ENCODE measurements at regions not wholly inside any gene's neighbourhood (a gene's known extent, or its start where the extent isn't known, plus 50 kb on each side); places are given as distances from the start of the nearest gene placed in this dataset.
"Not testable (repeated sequence)": the region's sequence is repeated elsewhere in the genome, so short reads cannot be mapped to it uniquely, and the experiment has no call there.

DNA sequence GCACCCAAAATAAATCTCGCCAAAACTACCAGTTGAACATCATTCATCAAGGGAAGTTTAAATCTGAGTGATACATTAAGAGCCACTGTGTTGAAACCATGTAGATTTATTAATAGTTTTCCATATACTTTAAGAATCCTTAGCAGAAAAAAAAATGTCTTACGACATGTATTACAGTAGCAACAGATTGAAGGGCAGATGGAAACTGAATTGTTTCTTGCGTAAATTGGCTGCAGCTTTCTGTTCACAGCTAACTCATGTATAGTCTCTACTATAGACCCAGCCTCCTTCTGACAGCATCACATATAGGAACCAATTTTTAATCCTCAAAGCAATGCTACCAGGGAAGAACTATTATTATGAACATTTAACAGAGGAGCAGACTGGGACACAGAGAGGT is 195.2 kb upstream of the PUDP start:
- H3K27ac ChIP-seq (ENCODE audit: extremely low read length, insufficient read depth, low read length) = no peak overlapping the region
- no peaks in the 10 kb centered on the region for H3K9me3 ChIP-seq (ENCODE audit: low read length)
- no peak overlapping the region for H2AFZ ChIP-seq (ENCODE audit: low read length)
- no peaks in the 10 kb centered on the region for H3K36me3 ChIP-seq (replicated peaks in 1 of 2; ENCODE audit: control insufficient read depth in 1 of 2, insufficient read depth in 2 of 2, low read length in 2 of 2)
- intact Hi-C loops (cut with micrococcal nuclease; ENCODE audit: unreplicated experiment) = no loop called here
- POLR2A ChIA-PET = no interaction called here
- H4K20me1 ChIP-seq (ENCODE audit: insufficient read depth, low read length) = no peaks in the 10 kb centered on the region
- WGBS (ENCODE audit: low lambda C conversion rate) = 94% methylated on average over 3 of the region's 3 CpGs
- TF ChIP-seq, protein P1, sequence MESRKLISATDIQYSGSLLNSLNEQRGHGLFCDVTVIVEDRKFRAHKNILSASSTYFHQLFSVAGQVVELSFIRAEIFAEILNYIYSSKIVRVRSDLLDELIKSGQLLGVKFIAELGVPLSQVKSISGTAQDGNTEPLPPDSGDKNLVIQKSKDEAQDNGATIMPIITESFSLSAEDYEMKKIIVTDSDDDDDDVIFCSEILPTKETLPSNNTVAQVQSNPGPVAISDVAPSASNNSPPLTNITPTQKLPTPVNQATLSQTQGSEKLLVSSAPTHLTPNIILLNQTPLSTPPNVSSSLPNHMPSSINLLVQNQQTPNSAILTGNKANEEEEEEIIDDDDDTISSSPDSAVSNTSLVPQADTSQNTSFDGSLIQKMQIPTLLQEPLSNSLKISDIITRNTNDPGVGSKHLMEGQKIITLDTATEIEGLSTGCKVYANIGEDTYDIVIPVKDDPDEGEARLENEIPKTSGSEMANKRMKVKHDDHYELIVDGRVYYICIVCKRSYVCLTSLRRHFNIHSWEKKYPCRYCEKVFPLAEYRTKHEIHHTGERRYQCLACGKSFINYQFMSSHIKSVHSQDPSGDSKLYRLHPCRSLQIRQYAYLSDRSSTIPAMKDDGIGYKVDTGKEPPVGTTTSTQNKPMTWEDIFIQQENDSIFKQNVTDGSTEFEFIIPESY (CRISPR knock-in tag; IDR thresholded peaks at IDR 0.05) = no peak
- no peak for TF ChIP-seq MTF1 (CRISPR knock-in tag; IDR thresholded peaks at IDR 0.05)
- TF ChIP-seq HNRNPK (IDR thresholded peaks at IDR 0.05; ENCODE audit: low read depth, low read length, poor library complexity, severe bottlenecking) = no peak
- no peak for TF ChIP-seq ZNF766 (CRISPR knock-in tag; IDR thresholded peaks at IDR 0.05; ENCODE audit: borderline replicate concordance)
- TF ChIP-seq NR2C2 (CRISPR knock-in tag; IDR thresholded peaks at IDR 0.05; ENCODE audit: borderline replicate concordance) = no peak
- TF ChIP-seq HNRNPL (IDR thresholded peaks at IDR 0.05; ENCODE audit: low read depth, low read length) = no peak
- DNase-seq (ENCODE audit: low spot score) = no peak
- no peak overlapping the region for H3K4me2 ChIP-seq (ENCODE audit: low read depth, low read length)
- FAIRE-seq = no peak
- in situ Hi-C loops (cut with HindIII; ENCODE audit: extremely low pct_ligation_motif_present, low pct_unique_long_range_greater_than_20kb) = no loop called here
- H3K4me3 ChIP-seq (replicated peaks in 1 of 3; ENCODE audit: insufficient read depth in 1 of 3, low read depth in 2 of 3, low read length in 3 of 3) = no peak overlapping the region
- H3K27me3 ChIP-seq (ENCODE audit: control insufficient read depth in 1 of 2, insufficient read depth in 2 of 2, low read length in 2 of 2) = no peaks in the 10 kb centered on the region
- H3K79me2 ChIP-seq (ENCODE audit: insufficient read depth, low read length) = no peaks in the 10 kb centered on the region
- CTCF ChIA-PET (ENCODE audit: low intra/inter-chr PET ratio, low total read pairs) = no interaction called here
- no peak for ATAC-seq
- no peaks in the 10 kb centered on the region for H3K4me1 ChIP-seq (ENCODE audit: insufficient read depth, low read length)
- H3K9ac ChIP-seq (ENCODE audit: insufficient read depth, low read depth, low read length) = no peak overlapping the region
- BruUV-seq (replicated peaks) = no TSS peak

- CTCF ChIA-PET (ENCODE audit: low intra/inter-chr PET ratio, low total read pairs); H2AFZ ChIP-seq (ENCODE audit: low read length); H3K9me3 ChIP-seq (ENCODE audit: low read length); in situ Hi-C loops (cut with HindIII; ENCODE audit: extremely low pct_ligation_motif_present, low pct_unique_long_range_greater_than_20kb); H4K20me1 ChIP-seq (ENCODE audit: insufficient read depth, low read length); H3K79me2 ChIP-seq (ENCODE audit: insufficient read depth, low read length); H3K4me2 ChIP-seq (ENCODE audit: low read depth, low read length); BruUV-seq (replicated peaks); H3K4me3 ChIP-seq (replicated peaks in 1 of 3; ENCODE audit: insufficient read depth in 1 of 3, low read depth in 2 of 3, low read length in 3 of 3); H3K36me3 ChIP-seq (replicated peaks in 1 of 2; ENCODE audit: control insufficient read depth in 1 of 2, insufficient read depth in 2 of 2, low read length in 2 of 2); H3K4me1 ChIP-seq (ENCODE audit: insufficient read depth, low read length); POLR2A ChIA-PET; intact Hi-C loops (cut with micrococcal nuclease; ENCODE audit: unreplicated experiment); FAIRE-seq; H3K9ac ChIP-seq (ENCODE audit: insufficient read depth, low read depth, low read length); H3K27ac ChIP-seq (ENCODE audit: extremely low read length, insufficient read depth, low read length); DNase-seq (ENCODE audit: low spot score); H3K27me3 ChIP-seq (ENCODE audit: control insufficient read depth in 1 of 2, insufficient read depth in 2 of 2, low read length in 2 of 2); ATAC-seq: not testable (repeated sequence)
- WGBS (ENCODE audit: low lambda C conversion rate) = 89% methylated on average over 1 of the region's 2 CpGs
These were observed 187.9 kb upstream of the PUDP start for GRCh38 chrX:7335816-7336362.

All from HepG2 (cell line).